IMR-90 (cell line): ENCODE measurements at regions not wholly inside any gene's neighbourhood (a gene's known extent, or its start where the extent isn't known, plus 50 kb on each side); places are given as distances from the start of the nearest gene placed in this dataset.

Source experiments
- ATAC-seq: fragments of 200-7000 bp; cut with Tn5 transposase; 2 replicates; pipeline ENCODE4 v1.9.1; 2020; ENCODE audit warnings: low read depth, mild to moderate bottlenecking, moderate library complexity
- BruUV-seq: library from RNA; stranded (reverse); fragments of 400-500 nt; replicated peaks from 2 replicates; lab custom pipeline; 2021; lab: Mats Ljungman, UMichigan
- CTCF ChIA-PET: fragments of 300-600 bp; formaldehyde crosslinking; extraction: SDS; loops from one replicate; lab custom pipeline; 2021; ENCODE audit warnings: antibody characterized with exemption; lab: Yijun Ruan, JAX
- POLR2A ChIA-PET: fragments of 300-600 bp; sonication (Branson Sonifier 250); formaldehyde crosslinking; loops from one replicate; lab custom pipeline; 2022; ENCODE audit warnings: antibody characterized with exemption; ENCODE audit not compliant: unreplicated experiment; lab: Charles Lee
- DNase-seq: peaks from one replicate; pipeline ENCODE4 v3.0.0; 2013
- H2AFZ ChIP-seq: replicated peaks from 2 replicates; pipeline ENCODE3; 2013; ENCODE audit warnings: low read length, mild to moderate bottlenecking; ENCODE audit not compliant: poor library complexity
- H2AK5ac ChIP-seq: 2 replicates; pipeline ENCODE4 v1.6.1; 2013; ENCODE audit warnings: low read depth, low read length, inconsistent platforms
- H2AK9ac ChIP-seq: replicated peaks from 2 replicates; pipeline ENCODE3; 2013; ENCODE audit warnings: mild to moderate bottlenecking, low read depth, low read length, moderate library complexity; ENCODE audit not compliant: poor library complexity
- H2BK120ac ChIP-seq: 2 replicates; pipeline ENCODE4 v1.6.1; 2013; ENCODE audit warnings: low read depth, low read length, inconsistent platforms
- H2BK15ac ChIP-seq: 3 replicates; pipeline ENCODE4 v1.6.1; 2013; ENCODE audit warnings: low read depth, low read length, inconsistent platforms
- H2BK20ac ChIP-seq: 2 replicates; pipeline ENCODE4 v1.6.1; 2013; ENCODE audit warnings: low read depth, mild to moderate bottlenecking, inconsistent platforms, low read length, moderate library complexity
- H2BK5ac ChIP-seq: 2 replicates; pipeline ENCODE4 v1.6.1; 2013; ENCODE audit warnings: mild to moderate bottlenecking, low read depth, low read length, inconsistent platforms; ENCODE audit not compliant: poor library complexity, severe bottlenecking
- H3K14ac ChIP-seq: replicated peaks from 2 replicates; pipeline ENCODE4 v1.6.1; 2013; ENCODE audit warnings: low read depth, low read length, inconsistent platforms
- H3K18ac ChIP-seq: 2 replicates; pipeline ENCODE4 v1.6.1; 2013; ENCODE audit warnings: low read depth, low read length, control low read depth
- H3K23ac ChIP-seq: 2 replicates; pipeline ENCODE4 v1.6.1; 2013; ENCODE audit warnings: low read depth, low read length, inconsistent platforms
- H3K27ac ChIP-seq: 2 replicates; pipeline ENCODE4 v1.5.1; 2013; ENCODE audit warnings: mild to moderate bottlenecking, control low read depth, low read length; ENCODE audit not compliant: insufficient read depth
- H3K27me3 ChIP-seq: 2 replicates; pipeline ENCODE4 v1.6.1; 2013; ENCODE audit warnings: low read length; ENCODE audit not compliant: control insufficient read depth, insufficient read depth
- H3K36me3 ChIP-seq: 2 replicates; pipeline ENCODE4 v1.6.1; 2013; ENCODE audit warnings: low read length, mixed read lengths; ENCODE audit not compliant: control insufficient read depth, insufficient read depth
- H3K4ac ChIP-seq: 2 replicates; pipeline ENCODE4 v1.6.1; 2013; ENCODE audit warnings: low read depth, low read length, inconsistent platforms
- H3K4me1 ChIP-seq: 2 replicates; pipeline ENCODE4 v1.6.1; 2013; ENCODE audit warnings: low read length, mixed read lengths; ENCODE audit not compliant: control insufficient read depth, insufficient read depth
- H3K4me2 ChIP-seq: 2 replicates; pipeline ENCODE4 v1.6.1; 2013; ENCODE audit warnings: low read depth, mild to moderate bottlenecking, control low read depth, low read length, moderate library complexity
- H3K4me3 ChIP-seq: 2 replicates; pipeline ENCODE4 v1.5.1; 2013; ENCODE audit warnings: low read depth, mild to moderate bottlenecking, control low read depth, low read length, moderate library complexity; ENCODE audit not compliant: insufficient read depth
- H3K56ac ChIP-seq: 2 replicates; pipeline ENCODE4 v1.6.1; 2013; ENCODE audit warnings: low read length, inconsistent platforms; ENCODE audit not compliant: insufficient read depth; ENCODE audit errors: extremely low read depth
- H3K79me1 ChIP-seq, 2 experiments: 2 replicates each; pipeline ENCODE4 v1.6.1; 2013; ENCODE audit warnings: low read length in 2 of 2, inconsistent platforms in 1 of 2, low read depth in 1 of 2
- H3K9ac ChIP-seq: 2 replicates; pipeline ENCODE4 v1.6.1; 2013; ENCODE audit warnings: low read depth, low read length, control low read depth
- H3K9me1 ChIP-seq: 2 replicates; pipeline ENCODE4 v1.6.1; 2013; ENCODE audit warnings: low read length, inconsistent platforms; ENCODE audit not compliant: insufficient read depth
- H3K9me3 ChIP-seq: 2 replicates; pipeline ENCODE4 v1.6.1; 2013; ENCODE audit warnings: low read length; ENCODE audit not compliant: control insufficient read depth, insufficient read depth
- H4K20me1 ChIP-seq: 2 replicates; pipeline ENCODE4 v1.6.1; 2013; ENCODE audit warnings: low read length, inconsistent platforms; ENCODE audit not compliant: insufficient read depth
- H4K5ac ChIP-seq: 2 replicates; pipeline ENCODE4 v1.6.1; 2013; ENCODE audit warnings: mild to moderate bottlenecking, low read depth, low read length, control low read depth
- H4K8ac ChIP-seq, 2 experiments: 2 replicates each; pipeline ENCODE4 v1.6.1; 2013; ENCODE audit warnings: low read depth in 2 of 2, low read length in 2 of 2, control low read depth in 1 of 2, inconsistent platforms in 1 of 2
- H4K91ac ChIP-seq: 2 replicates; pipeline ENCODE4 v1.6.1; 2013; ENCODE audit warnings: low read depth, low read length, inconsistent platforms; ENCODE audit not compliant: insufficient read depth
- BHLHE40 ChIP-seq: fragments of 150-350 bp; IDR thresholded peaks from 2 replicates; pipeline ENCODE4 v1.6.1; 2016; ENCODE audit warnings: mild to moderate bottlenecking, low read depth, low read length
- MAZ ChIP-seq: IDR thresholded peaks from 2 replicates; pipeline ENCODE4 v1.6.1; 2012; ENCODE audit warnings: low read depth, mild to moderate bottlenecking, low read length, improper control_type of control experiment, moderate library complexity, borderline replicate concordance
- NFE2L2 ChIP-seq: fragments of 150-350 bp; IDR thresholded peaks from 2 replicates; pipeline ENCODE4 v1.6.1; 2016; ENCODE audit warnings: low read depth, mild to moderate bottlenecking, low read length
- RFX5 ChIP-seq: IDR thresholded peaks from 2 replicates; pipeline ENCODE4 v1.8.0; 2012; ENCODE audit warnings: low read depth, mild to moderate bottlenecking, low read length, moderate library complexity
- WGBS, 2 experiments: methylation state at CpG; one replicate each; pipeline versions ENCODE4 v1.1.5 to v1.1.7; 2013; ENCODE audit warnings: missing lambda C conversion rate in 2 of 2; ENCODE audit not compliant: insufficient read length in 1 of 2; ENCODE audit errors: extremely low coverage in 2 of 2; 5-methylcytosine and 5-hydroxymethylcytosine counted together
- dilution Hi-C: fragments of 300-500 bp; cut with HindIII; formaldehyde crosslinking; loops from one replicate; pipeline ENCODE4 v1.14.3; 2018; ENCODE audit warnings: low sequenced_read_pairs; ENCODE audit not compliant: unreplicated experiment
- in situ Hi-C: fragments of 300-500 bp; cut with MboI; formaldehyde crosslinking; loops from 3 replicates; pipeline ENCODE4 v1.14.3; 2019; ENCODE audit warnings: low sequenced_read_pairs, inconsistent platforms, mixed read lengths
- intact Hi-C: fragments of 100-400 bp; cut with micrococcal nuclease; formaldehyde crosslinking; loops from 2 replicates; pipeline ENCODE4 v1.10.0; 2022

DNA sequence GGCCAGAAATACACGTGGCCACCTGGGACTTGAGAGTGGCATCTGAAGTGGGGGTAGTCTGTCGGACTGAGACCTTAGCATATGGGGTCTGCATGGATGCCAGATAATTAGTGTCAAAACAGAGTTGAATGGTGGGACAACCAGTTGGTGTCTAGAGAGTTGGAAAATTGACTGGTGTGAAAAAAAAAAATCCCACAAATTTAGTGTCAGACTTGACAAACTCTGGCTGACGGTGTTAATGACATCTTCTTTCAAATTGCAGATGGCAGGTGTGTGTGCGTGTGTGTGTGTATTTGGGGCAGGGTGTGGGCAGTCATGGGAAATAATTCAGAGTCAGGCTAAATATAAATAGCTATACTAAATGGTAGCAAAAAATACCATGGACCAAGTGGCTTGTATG is 365.4 kb upstream of the RGPD4 start:
- Histone ChIP-seq H2BK5ac (no peak overlapping the region), H2AK5ac (no peak overlapping the region), H2BK120ac (no peak overlapping the region), H2BK15ac (no peak overlapping the region), H3K4me3 (no peak overlapping the region), H2BK20ac (no peak overlapping the region), H3K9ac (no peak overlapping the region), H4K8ac (no peak overlapping the region), H3K18ac (no peak overlapping the region), H2AK9ac (no peak overlapping the region), H3K56ac (no peak overlapping the region), H4K91ac (no peak overlapping the region), H3K79me1 (no peaks in the 10 kb centered on the region), H3K36me3 (no peaks in the 10 kb centered on the region), H3K23ac (no peak overlapping the region), H3K9me1 (no peaks in the 10 kb centered on the region), H3K9me3 (no peaks in the 10 kb centered on the region), H4K5ac (no peak overlapping the region), H3K4me2 (no peak overlapping the region), H3K14ac (no peak overlapping the region), H3K4me1 (no peaks in the 10 kb centered on the region), H2AFZ (no peak overlapping the region), H3K27me3 (no peaks in the 10 kb centered on the region), H3K27ac (no peak overlapping the region), H4K20me1 (no peaks in the 10 kb centered on the region), H3K4ac (no peak overlapping the region)
- DNase-seq (no peak), ATAC-seq (no peak)
- ChIA-PET CTCF (no interaction called here), POLR2A (no interaction called here)
- dilution Hi-C loops = no loop called here
- in situ Hi-C loops = no loop called here
- no TSS peak for BruUV-seq
- intact Hi-C loops = no loop called here
- no peak for TF ChIP-seq MAZ
- TF ChIP-seq BHLHE40 = no peak
- TF ChIP-seq RFX5 = no peak
- TF ChIP-seq NFE2L2 = no peak
- WGBS, 2 experiments = no CpG with 5 or more reads among the region's 4 CpGs
